ENCODE measurements at regions not wholly inside any gene's neighbourhood (a gene's known extent, or its start where the extent isn't known, plus 50 kb on each side); places are given as distances from the start of the nearest gene placed in this dataset.
"Not testable (repeated sequence)": the region's sequence is repeated elsewhere in the genome, so short reads cannot be mapped to it uniquely, and the experiment has no call there.

GRCh38 chr9:126183266-126183665 lies 143.4 kb upstream of the MVB12B start:
- TF ChIP-seq CTCF (IDR thresholded peaks at IDR 0.05; ENCODE audit: borderline replicate concordance, control extremely low read depth, extremely low read depth, insufficient read depth, missing control alignments), result no peak
- DNase-seq (ENCODE audit: low spot score), result no peak
- in situ Hi-C loops (cut with MboI; ENCODE audit: low sequenced_read_pairs, unreplicated experiment), result no loop called here

GRCh38 chr9:126190994-126191393 lies 135.6 kb upstream of the MVB12B start:
- DNase-seq (ENCODE audit: low spot score); in situ Hi-C loops (cut with MboI; ENCODE audit: low sequenced_read_pairs, unreplicated experiment): not testable (repeated sequence)

GRCh38 chr9:126198854-126199253 lies 127.8 kb upstream of the MVB12B start:
- DNase-seq (ENCODE audit: low spot score), result no peak
- TF ChIP-seq CTCF (IDR thresholded peaks at IDR 0.05; ENCODE audit: borderline replicate concordance, control extremely low read depth, extremely low read depth, insufficient read depth, missing control alignments), result no peak
- in situ Hi-C loops (cut with MboI; ENCODE audit: low sequenced_read_pairs, unreplicated experiment), result no loop called here

- no peak for TF ChIP-seq CTCF (IDR thresholded peaks at IDR 0.05; ENCODE audit: borderline replicate concordance, control extremely low read depth, extremely low read depth, insufficient read depth, missing control alignments)
- DNase-seq (ENCODE audit: low spot score), result no peak
- in situ Hi-C loops (cut with MboI; ENCODE audit: low sequenced_read_pairs, unreplicated experiment), result no loop called here
Observed at GRCh38 chr9:126203313-126203712, 123.3 kb upstream of the MVB12B start.

- TF ChIP-seq CTCF (IDR thresholded peaks at IDR 0.05; ENCODE audit: borderline replicate concordance, control extremely low read depth, extremely low read depth, insufficient read depth, missing control alignments), result no peak
- in situ Hi-C loops (cut with MboI; ENCODE audit: low sequenced_read_pairs, unreplicated experiment), result no loop called here
- no peak for DNase-seq (ENCODE audit: low spot score)
Observed at GRCh38 chr9:126204197-126204596, 122.4 kb upstream of the MVB12B start.

- no peak for DNase-seq (ENCODE audit: low spot score)
- in situ Hi-C loops (cut with MboI; ENCODE audit: low sequenced_read_pairs, unreplicated experiment), result no loop called here
- no peak for TF ChIP-seq CTCF (IDR thresholded peaks at IDR 0.05; ENCODE audit: borderline replicate concordance, control extremely low read depth, extremely low read depth, insufficient read depth, missing control alignments)
Observed at GRCh38 chr9:126204708-126205225, 121.9 kb upstream of the MVB12B start.

- no peak for TF ChIP-seq CTCF (IDR thresholded peaks at IDR 0.05; ENCODE audit: borderline replicate concordance, control extremely low read depth, extremely low read depth, insufficient read depth, missing control alignments)
- in situ Hi-C loops (cut with MboI; ENCODE audit: low sequenced_read_pairs, unreplicated experiment), result no loop called here
- DNase-seq (ENCODE audit: low spot score), result no peak
Observed at GRCh38 chr9:126205265-126205664, 121.4 kb upstream of the MVB12B start.

All from GM13976 (cell line).